ENCODE measurements at regions not wholly inside any gene's neighbourhood (a gene's known extent, or its start where the extent isn't known, plus 50 kb on each side); places are given as distances from the start of the nearest gene placed in this dataset.
A peak's percentile ranks its signal among the peaks of the same experiment; 100 is the strongest.

DNA sequence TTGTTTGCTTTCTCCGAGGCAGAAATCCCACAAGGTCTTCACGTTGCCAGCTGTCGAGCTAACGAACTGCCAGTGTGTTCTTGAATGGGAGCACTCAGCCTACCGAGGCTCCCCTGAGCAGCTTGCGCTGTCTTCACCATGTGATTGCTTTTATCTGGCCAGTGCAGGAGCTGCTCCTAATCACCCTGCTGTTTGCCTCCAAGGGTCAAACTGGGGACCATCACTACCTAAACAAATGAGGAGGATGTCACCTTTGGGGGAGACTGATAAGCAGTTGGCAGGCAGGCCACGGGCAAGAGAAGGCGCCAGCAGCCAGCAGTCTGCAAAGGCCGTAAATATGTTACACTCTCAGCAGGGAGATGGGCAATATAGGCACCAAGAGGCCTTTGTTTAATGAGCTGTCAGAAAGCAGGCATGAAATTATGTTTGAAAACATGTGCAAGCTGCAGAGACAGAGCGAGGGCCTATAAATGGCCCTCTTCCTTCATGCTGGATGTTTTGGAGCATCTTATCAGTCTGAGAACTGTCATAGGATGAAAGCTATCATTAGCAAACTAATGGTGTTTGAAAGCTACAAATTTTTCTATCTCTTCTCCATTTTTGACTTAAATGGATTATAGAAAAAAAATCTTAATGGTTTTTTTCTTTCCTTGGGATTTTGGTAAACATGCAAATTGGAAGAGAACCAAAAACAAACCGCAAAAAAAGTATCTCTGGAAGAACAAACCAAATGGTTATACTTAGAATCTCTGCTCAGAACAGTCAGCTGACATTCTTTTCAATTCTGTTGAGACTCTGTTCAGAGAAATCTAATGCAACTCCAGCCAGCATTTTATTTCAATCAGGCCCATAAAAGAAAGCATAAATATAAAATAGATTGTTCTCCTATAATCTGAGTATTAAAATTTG is 267.3 kb upstream of the NPVF start:
- DNase-seq (no peak), ATAC-seq (peak; percentile 36 to 77 (median 38))
- Histone ChIP-seq H3K36me3 (no peaks in the 10 kb centered on the region), H3K27me3 (no peaks in the 10 kb centered on the region), H3K4me3 (no peak overlapping the region), H3K27ac (no peak overlapping the region), H3K9me3 (no peaks in the 10 kb centered on the region), H3K4me1 (no peaks in the 10 kb centered on the region)
- intact Hi-C loops (cut with DNase I), result no loop called here
- 65% methylated on average over 4 of the region's 11 CpGs for WGBS (ENCODE audit: insufficient coverage, low coverage, low lambda C conversion rate, missing lambda C conversion rate)
- TF ChIP-seq POLR2A (IDR thresholded peaks at IDR 0.05), result no peak
- TF ChIP-seq, protein P1, sequence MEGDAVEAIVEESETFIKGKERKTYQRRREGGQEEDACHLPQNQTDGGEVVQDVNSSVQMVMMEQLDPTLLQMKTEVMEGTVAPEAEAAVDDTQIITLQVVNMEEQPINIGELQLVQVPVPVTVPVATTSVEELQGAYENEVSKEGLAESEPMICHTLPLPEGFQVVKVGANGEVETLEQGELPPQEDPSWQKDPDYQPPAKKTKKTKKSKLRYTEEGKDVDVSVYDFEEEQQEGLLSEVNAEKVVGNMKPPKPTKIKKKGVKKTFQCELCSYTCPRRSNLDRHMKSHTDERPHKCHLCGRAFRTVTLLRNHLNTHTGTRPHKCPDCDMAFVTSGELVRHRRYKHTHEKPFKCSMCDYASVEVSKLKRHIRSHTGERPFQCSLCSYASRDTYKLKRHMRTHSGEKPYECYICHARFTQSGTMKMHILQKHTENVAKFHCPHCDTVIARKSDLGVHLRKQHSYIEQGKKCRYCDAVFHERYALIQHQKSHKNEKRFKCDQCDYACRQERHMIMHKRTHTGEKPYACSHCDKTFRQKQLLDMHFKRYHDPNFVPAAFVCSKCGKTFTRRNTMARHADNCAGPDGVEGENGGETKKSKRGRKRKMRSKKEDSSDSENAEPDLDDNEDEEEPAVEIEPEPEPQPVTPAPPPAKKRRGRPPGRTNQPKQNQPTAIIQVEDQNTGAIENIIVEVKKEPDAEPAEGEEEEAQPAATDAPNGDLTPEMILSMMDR (IDR thresholded peaks at IDR 0.05), result no peak

DNA sequence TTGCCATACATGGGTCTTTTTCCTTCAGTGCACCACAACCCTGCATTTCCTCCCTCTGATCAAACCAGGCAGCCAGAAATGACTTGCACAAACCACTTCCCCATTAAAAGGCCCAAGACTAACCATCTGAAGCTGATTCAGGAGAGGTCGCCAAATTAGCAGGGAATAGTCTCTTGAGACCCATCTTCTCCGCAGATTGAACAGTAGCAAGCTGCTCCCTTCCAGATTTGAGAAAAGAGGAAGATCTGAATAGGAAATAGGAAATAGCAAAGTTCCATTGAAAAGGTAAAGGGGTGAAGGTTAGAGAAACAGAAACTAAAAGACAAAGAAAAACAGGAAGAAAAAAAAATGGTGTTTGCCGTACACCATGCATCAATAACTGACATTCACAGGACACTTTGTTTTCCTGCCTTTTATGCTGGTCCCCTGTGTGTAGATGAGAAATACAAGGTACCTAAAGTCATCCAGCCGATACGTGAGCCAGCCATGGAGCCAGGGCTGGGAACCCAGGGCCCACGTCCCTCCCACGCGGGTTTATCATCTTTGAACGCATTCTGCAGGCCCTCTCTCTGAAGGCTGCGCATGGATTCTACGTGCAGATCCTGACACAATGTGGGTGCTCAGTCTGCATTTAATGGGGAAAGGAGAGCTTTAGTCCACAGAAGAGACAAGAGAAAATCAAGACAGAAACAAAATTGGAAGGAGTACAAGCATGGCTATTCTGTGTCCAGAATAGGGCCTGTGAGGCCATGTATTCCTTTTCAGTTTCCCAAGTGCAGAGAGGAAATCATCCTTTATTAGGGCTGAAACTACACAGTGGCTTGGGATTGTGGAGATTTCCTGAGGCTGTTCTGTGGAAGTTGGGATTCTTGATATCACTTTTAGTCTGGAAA is 268.4 kb upstream of the NPVF start:
- Histone ChIP-seq H3K27me3 (no peaks in the 10 kb centered on the region), H3K27ac (no peak overlapping the region), H3K36me3 (no peaks in the 10 kb centered on the region), H3K9me3 (no peaks in the 10 kb centered on the region), H3K4me3 (no peak overlapping the region), H3K4me1 (no peaks in the 10 kb centered on the region)
- intact Hi-C loops (cut with DNase I), result no loop called here
- ATAC-seq (peak; percentile 35 to 60 (median 46)), DNase-seq (no peak)
- 57% methylated on average over 11 of the region's 11 CpGs for WGBS (ENCODE audit: insufficient coverage, low coverage, low lambda C conversion rate, missing lambda C conversion rate)
- TF ChIP-seq POLR2A (IDR thresholded peaks at IDR 0.05), result no peak
- TF ChIP-seq, protein P1 (IDR thresholded peaks at IDR 0.05), result no peak

DNA sequence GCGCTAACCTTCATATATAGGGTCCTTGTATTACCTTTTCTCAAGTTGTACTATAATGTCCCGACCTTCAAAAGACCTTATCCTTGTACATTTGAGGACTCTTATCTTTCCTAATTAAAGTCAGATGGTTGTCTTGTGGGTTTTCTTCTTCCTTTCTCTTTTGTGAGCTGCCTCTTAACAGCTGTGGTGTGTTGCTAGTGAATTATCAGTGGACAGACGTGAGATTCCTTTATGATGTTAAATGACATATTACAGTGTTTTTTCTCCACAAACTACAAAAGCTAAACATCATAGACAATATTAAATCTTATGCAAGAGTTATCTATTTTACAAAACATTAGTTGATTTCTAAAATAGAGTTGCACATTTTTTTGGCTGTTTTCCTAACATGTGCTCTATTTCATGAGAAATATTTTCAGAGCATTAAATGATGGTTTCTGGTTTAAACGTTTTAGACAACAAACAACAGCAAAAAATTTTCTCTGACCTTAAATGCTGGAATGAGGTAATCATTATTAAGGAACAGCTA is 272.2 kb upstream of the NPVF start:
- Histone ChIP-seq H3K27me3 (no peaks in the 10 kb centered on the region), H3K9me3 (no peaks in the 10 kb centered on the region), H3K36me3 (no peaks in the 10 kb centered on the region), H3K4me3 (no peak overlapping the region), H3K27ac (no peak overlapping the region), H3K4me1 (no peaks in the 10 kb centered on the region)
- no peak for DNase-seq
- intact Hi-C loops (cut with DNase I), result no loop called here
- TF ChIP-seq POLR2A (IDR thresholded peaks at IDR 0.05), result no peak
- TF ChIP-seq, protein P1 (IDR thresholded peaks at IDR 0.05), result no peak
- 46% methylated on average over 4 of the region's 4 CpGs for WGBS (ENCODE audit: insufficient coverage, low coverage, low lambda C conversion rate, missing lambda C conversion rate)
- no peak for ATAC-seq

DNA sequence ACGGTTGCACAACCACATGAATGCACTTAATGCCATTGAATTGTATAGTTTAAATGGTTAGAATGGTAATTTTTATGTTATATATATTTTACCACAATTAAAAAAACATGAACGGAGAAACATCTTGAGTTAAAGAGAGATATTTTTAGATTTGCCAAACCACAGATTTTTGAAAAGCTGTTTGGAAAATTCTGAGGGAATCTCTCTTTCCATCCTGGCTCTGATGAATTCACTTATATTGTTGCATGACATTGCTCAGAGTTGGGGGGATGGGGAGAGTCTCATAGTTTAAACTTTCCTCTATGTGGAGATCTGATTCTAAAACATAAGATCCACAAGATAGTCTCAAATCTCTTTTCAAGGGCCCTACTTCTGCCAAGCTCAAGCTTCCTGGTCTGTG is 275.0 kb upstream of the NPVF start:
- no peaks in the 10 kb centered on the region for H3K36me3 ChIP-seq
- H3K4me1 ChIP-seq, result no peaks in the 10 kb centered on the region
- DNase-seq, result no peak
- WGBS (ENCODE audit: insufficient coverage, low coverage, low lambda C conversion rate, missing lambda C conversion rate), result 58% methylated on average over 2 of the region's 2 CpGs
- intact Hi-C loops (cut with DNase I), result no loop called here
- H3K27ac ChIP-seq, result no peak overlapping the region
- no peak for ATAC-seq
- H3K27me3 ChIP-seq, result no peaks in the 10 kb centered on the region
- TF ChIP-seq, protein P1 (IDR thresholded peaks at IDR 0.05), result no peak
- TF ChIP-seq POLR2A (IDR thresholded peaks at IDR 0.05), result no peak
- H3K9me3 ChIP-seq, result no peaks in the 10 kb centered on the region
- no peak overlapping the region for H3K4me3 ChIP-seq
